ENCODE measurements at regions not wholly inside any gene's neighbourhood (a gene's known extent, or its start where the extent isn't known, plus 50 kb on each side); places are given as distances from the start of the nearest gene placed in this dataset.

GRCh38 chr13:66106246-66106645 lies 1123.9 kb downstream of the PCDH9 start:
- 85 to 94% methylated on average over 2 of the region's 2 CpGs for WGBS, 2 donors
- Histone ChIP-seq H3K27me3 (ENCODE audit: control insufficient read depth in 1 of 2, insufficient read depth in 2 of 2, low read length in 1 of 2) (no peaks in the 10 kb centered on the region), H3K4me3 (ENCODE audit: low read length in 2 of 2) (no peak overlapping the region), H3K36me3 (ENCODE audit: control insufficient read depth in 1 of 2, insufficient read depth in 2 of 2, low read length in 1 of 2) (no peaks in the 10 kb centered on the region), H3K27ac (ENCODE audit: low read depth in 1 of 2, low read length in 2 of 2) (no peak overlapping the region), H3K9me3 (ENCODE audit: control insufficient read depth, low read length) (no peaks in the 10 kb centered on the region), H3K4me1 (ENCODE audit: control insufficient read depth in 1 of 2, insufficient read depth in 2 of 2, low read length in 2 of 2) (no peaks in the 10 kb centered on the region)
- no peak for ATAC-seq (ENCODE audit: low FRiP score)
- DNase-seq, result no peak
- intact Hi-C loops (cut with DNase I), result no loop called here

- H3K36me3 ChIP-seq (ENCODE audit: control insufficient read depth in 1 of 2, insufficient read depth in 2 of 2, low read length in 1 of 2), result no peaks in the 10 kb centered on the region
- DNase-seq, result no peak
- no peak overlapping the region for H3K27ac ChIP-seq (ENCODE audit: low read depth in 1 of 2, low read length in 2 of 2)
- no peaks in the 10 kb centered on the region for H3K27me3 ChIP-seq (ENCODE audit: control insufficient read depth in 1 of 2, insufficient read depth in 2 of 2, low read length in 1 of 2)
- intact Hi-C loops (cut with DNase I), result no loop called here
- no peaks in the 10 kb centered on the region for H3K4me1 ChIP-seq (ENCODE audit: control insufficient read depth in 1 of 2, insufficient read depth in 2 of 2, low read length in 2 of 2)
- ATAC-seq (ENCODE audit: low FRiP score), result no peak
- H3K4me3 ChIP-seq (ENCODE audit: low read length in 2 of 2), result no peak overlapping the region
- H3K9me3 ChIP-seq (ENCODE audit: control insufficient read depth, low read length), result no peaks in the 10 kb centered on the region
- 92% methylated on average over 3 of the region's 3 CpGs for WGBS, 2 donors
Observed at GRCh38 chr13:66102864-66103263, 1127.3 kb downstream of the PCDH9 start.

GRCh38 chr13:66099825-66100224 lies 1130.3 kb downstream of the PCDH9 start:
- no peak overlapping the region for H3K4me3 ChIP-seq (ENCODE audit: low read length in 2 of 2)
- H3K4me1 ChIP-seq (ENCODE audit: control insufficient read depth in 1 of 2, insufficient read depth in 2 of 2, low read length in 2 of 2), result no peaks in the 10 kb centered on the region
- WGBS, 2 donors, result 79 to 85% methylated on average over 10 of the region's 10 CpGs
- intact Hi-C loops (cut with DNase I), result no loop called here
- ATAC-seq (ENCODE audit: low FRiP score), result no peak
- H3K27me3 ChIP-seq (ENCODE audit: control insufficient read depth in 1 of 2, insufficient read depth in 2 of 2, low read length in 1 of 2), result no peaks in the 10 kb centered on the region
- H3K9me3 ChIP-seq (ENCODE audit: control insufficient read depth, low read length), result no peaks in the 10 kb centered on the region
- no peak overlapping the region for H3K27ac ChIP-seq (ENCODE audit: low read depth in 1 of 2, low read length in 2 of 2)
- DNase-seq, result no peak
- H3K36me3 ChIP-seq (ENCODE audit: control insufficient read depth in 1 of 2, insufficient read depth in 2 of 2, low read length in 1 of 2), result no peaks in the 10 kb centered on the region

GRCh38 chr13:66098931-66099628 lies 1131.1 kb downstream of the PCDH9 start:
- peaks cover 1% of the 10 kb centered on the region for H3K9me3 ChIP-seq (ENCODE audit: control insufficient read depth, low read length)
- no peaks in the 10 kb centered on the region for H3K4me1 ChIP-seq (ENCODE audit: control insufficient read depth in 1 of 2, insufficient read depth in 2 of 2, low read length in 2 of 2)
- H3K27ac ChIP-seq (ENCODE audit: low read depth in 1 of 2, low read length in 2 of 2), result no peak overlapping the region
- H3K27me3 ChIP-seq (ENCODE audit: control insufficient read depth in 1 of 2, insufficient read depth in 2 of 2, low read length in 1 of 2), result no peaks in the 10 kb centered on the region
- ATAC-seq (ENCODE audit: low FRiP score) (no peak), DNase-seq (no peak)
- no peak overlapping the region for H3K4me3 ChIP-seq (ENCODE audit: low read length in 2 of 2)
- 56 to 88% methylated on average over 3 of the region's 3 CpGs for WGBS, 2 donors
- H3K36me3 ChIP-seq (ENCODE audit: control insufficient read depth in 1 of 2, insufficient read depth in 2 of 2, low read length in 1 of 2), result no peaks in the 10 kb centered on the region
- intact Hi-C loops (cut with DNase I), result no loop called here

- H3K27me3 ChIP-seq (ENCODE audit: control insufficient read depth in 1 of 2, insufficient read depth in 2 of 2, low read length in 1 of 2), result no peaks in the 10 kb centered on the region
- H3K36me3 ChIP-seq (ENCODE audit: control insufficient read depth in 1 of 2, insufficient read depth in 2 of 2, low read length in 1 of 2), result no peaks in the 10 kb centered on the region
- no peak overlapping the region for H3K4me3 ChIP-seq (ENCODE audit: low read length in 2 of 2)
- H3K4me1 ChIP-seq (ENCODE audit: control insufficient read depth in 1 of 2, insufficient read depth in 2 of 2, low read length in 2 of 2), result no peaks in the 10 kb centered on the region
- H3K9me3 ChIP-seq (ENCODE audit: control insufficient read depth, low read length), result peaks cover 1% of the 10 kb centered on the region
- H3K27ac ChIP-seq (ENCODE audit: low read depth in 1 of 2, low read length in 2 of 2), result no peak overlapping the region
- 0 to 41% methylated on average over 1 of the region's 1 CpG for WGBS, 2 donors
- no peak for ATAC-seq (ENCODE audit: low FRiP score)
- no peak for DNase-seq
- intact Hi-C loops (cut with DNase I), result no loop called here
Observed at GRCh38 chr13:66089711-66090110, 1140.4 kb downstream of the PCDH9 start.

GRCh38 chr13:66087269-66087710 lies 1142.8 kb downstream of the PCDH9 start:
- no peak for DNase-seq
- no peak for ATAC-seq (ENCODE audit: low FRiP score)
- Histone ChIP-seq H3K27me3 (ENCODE audit: control insufficient read depth in 1 of 2, insufficient read depth in 2 of 2, low read length in 1 of 2) (no peaks in the 10 kb centered on the region), H3K36me3 (ENCODE audit: control insufficient read depth in 1 of 2, insufficient read depth in 2 of 2, low read length in 1 of 2) (no peaks in the 10 kb centered on the region), H3K4me1 (ENCODE audit: control insufficient read depth in 1 of 2, insufficient read depth in 2 of 2, low read length in 2 of 2) (no peaks in the 10 kb centered on the region), H3K9me3 (ENCODE audit: control insufficient read depth, low read length) (no peaks in the 10 kb centered on the region), H3K27ac (ENCODE audit: low read depth in 1 of 2, low read length in 2 of 2) (no peak overlapping the region), H3K4me3 (ENCODE audit: low read length in 2 of 2) (no peak overlapping the region)
- WGBS, 2 donors, result 46 to 59% methylated on average over 2 of the region's 2 CpGs
- intact Hi-C loops (cut with DNase I), result no loop called here

- ATAC-seq (ENCODE audit: low FRiP score) (no peak), DNase-seq (no peak)
- Histone ChIP-seq H3K9me3 (ENCODE audit: control insufficient read depth, low read length) (no peaks in the 10 kb centered on the region), H3K36me3 (ENCODE audit: control insufficient read depth in 1 of 2, insufficient read depth in 2 of 2, low read length in 1 of 2) (no peaks in the 10 kb centered on the region), H3K4me3 (ENCODE audit: low read length in 2 of 2) (no peak overlapping the region), H3K4me1 (ENCODE audit: control insufficient read depth in 1 of 2, insufficient read depth in 2 of 2, low read length in 2 of 2) (no peaks in the 10 kb centered on the region), H3K27me3 (ENCODE audit: control insufficient read depth in 1 of 2, insufficient read depth in 2 of 2, low read length in 1 of 2) (no peaks in the 10 kb centered on the region), H3K27ac (ENCODE audit: low read depth in 1 of 2, low read length in 2 of 2) (no peak overlapping the region)
- intact Hi-C loops (cut with DNase I), result no loop called here
Observed at GRCh38 chr13:66077132-66077689, 1152.9 kb downstream of the PCDH9 start.

- Histone ChIP-seq H3K27me3 (ENCODE audit: control insufficient read depth in 1 of 2, insufficient read depth in 2 of 2, low read length in 1 of 2) (no peaks in the 10 kb centered on the region), H3K4me3 (ENCODE audit: low read length in 2 of 2) (no peak overlapping the region), H3K9me3 (ENCODE audit: control insufficient read depth, low read length) (no peaks in the 10 kb centered on the region), H3K36me3 (ENCODE audit: control insufficient read depth in 1 of 2, insufficient read depth in 2 of 2, low read length in 1 of 2) (no peaks in the 10 kb centered on the region), H3K27ac (ENCODE audit: low read depth in 1 of 2, low read length in 2 of 2) (no peak overlapping the region), H3K4me1 (ENCODE audit: control insufficient read depth in 1 of 2, insufficient read depth in 2 of 2, low read length in 2 of 2) (no peaks in the 10 kb centered on the region)
- no peak for DNase-seq
- intact Hi-C loops (cut with DNase I), result no loop called here
- WGBS, 2 donors, result 88 to 89% methylated on average over 3 of the region's 3 CpGs
- ATAC-seq (ENCODE audit: low FRiP score), result no peak
Observed at GRCh38 chr13:66076417-66076816, 1153.7 kb downstream of the PCDH9 start.

- no peaks in the 10 kb centered on the region for H3K9me3 ChIP-seq (ENCODE audit: control insufficient read depth, low read length)
- no peaks in the 10 kb centered on the region for H3K36me3 ChIP-seq (ENCODE audit: control insufficient read depth in 1 of 2, insufficient read depth in 2 of 2, low read length in 1 of 2)
- no peak overlapping the region for H3K27ac ChIP-seq (ENCODE audit: low read depth in 1 of 2, low read length in 2 of 2)
- H3K4me1 ChIP-seq (ENCODE audit: control insufficient read depth in 1 of 2, insufficient read depth in 2 of 2, low read length in 2 of 2), result no peaks in the 10 kb centered on the region
- 87 to 91% methylated on average over 4 of the region's 4 CpGs for WGBS, 2 donors
- DNase-seq, result no peak
- no peaks in the 10 kb centered on the region for H3K27me3 ChIP-seq (ENCODE audit: control insufficient read depth in 1 of 2, insufficient read depth in 2 of 2, low read length in 1 of 2)
- no peak for ATAC-seq (ENCODE audit: low FRiP score)
- intact Hi-C loops (cut with DNase I), result no loop called here
- no peak overlapping the region for H3K4me3 ChIP-seq (ENCODE audit: low read length in 2 of 2)
Observed at GRCh38 chr13:66074018-66074615, 1156.0 kb downstream of the PCDH9 start.
